ENCODE measurements at regions not wholly inside any gene's neighbourhood (a gene's known extent, or its start where the extent isn't known, plus 50 kb on each side); places are given as distances from the start of the nearest gene placed in this dataset.

DNA sequence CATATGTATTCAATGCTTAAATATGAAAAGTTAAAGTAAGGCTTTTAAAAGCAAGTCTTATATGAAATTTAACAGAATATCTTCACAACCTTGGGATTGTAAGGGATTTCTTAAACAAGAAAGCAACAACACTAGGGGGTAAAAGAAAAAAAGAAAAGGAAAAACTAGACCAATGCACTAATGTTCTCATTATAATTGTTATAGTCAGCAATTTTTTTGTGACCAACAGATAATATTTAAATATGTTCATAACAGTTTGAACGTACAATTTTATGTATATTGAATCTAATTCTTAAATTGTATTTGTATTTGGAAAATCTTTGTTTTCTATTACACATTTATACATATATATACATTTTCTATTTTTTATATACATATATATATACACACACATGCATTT, 1397.8 kb upstream of the ADGRB3 start:
- intact Hi-C loops (cut with micrococcal nuclease): no loop called here
- Mint-ChIP-seq H3K4me3 (no peak overlapping the region), H3K4me1 (no peaks in the 10 kb centered on the region), H3K9me3 (peaks cover 2% of the 10 kb centered on the region), H3K36me3 (ENCODE audit: low read depth) (no peaks in the 10 kb centered on the region), H3K27me3 (no peaks in the 10 kb centered on the region), H3K27ac (no peak overlapping the region)
- ChIA-PET CTCF (no interaction called here), POLR2A (no interaction called here)
- DNase-seq: no peak
- no peak for ATAC-seq (ENCODE audit: low read depth)
- TF ChIP-seq, protein P1, sequence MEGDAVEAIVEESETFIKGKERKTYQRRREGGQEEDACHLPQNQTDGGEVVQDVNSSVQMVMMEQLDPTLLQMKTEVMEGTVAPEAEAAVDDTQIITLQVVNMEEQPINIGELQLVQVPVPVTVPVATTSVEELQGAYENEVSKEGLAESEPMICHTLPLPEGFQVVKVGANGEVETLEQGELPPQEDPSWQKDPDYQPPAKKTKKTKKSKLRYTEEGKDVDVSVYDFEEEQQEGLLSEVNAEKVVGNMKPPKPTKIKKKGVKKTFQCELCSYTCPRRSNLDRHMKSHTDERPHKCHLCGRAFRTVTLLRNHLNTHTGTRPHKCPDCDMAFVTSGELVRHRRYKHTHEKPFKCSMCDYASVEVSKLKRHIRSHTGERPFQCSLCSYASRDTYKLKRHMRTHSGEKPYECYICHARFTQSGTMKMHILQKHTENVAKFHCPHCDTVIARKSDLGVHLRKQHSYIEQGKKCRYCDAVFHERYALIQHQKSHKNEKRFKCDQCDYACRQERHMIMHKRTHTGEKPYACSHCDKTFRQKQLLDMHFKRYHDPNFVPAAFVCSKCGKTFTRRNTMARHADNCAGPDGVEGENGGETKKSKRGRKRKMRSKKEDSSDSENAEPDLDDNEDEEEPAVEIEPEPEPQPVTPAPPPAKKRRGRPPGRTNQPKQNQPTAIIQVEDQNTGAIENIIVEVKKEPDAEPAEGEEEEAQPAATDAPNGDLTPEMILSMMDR (IDR thresholded peaks at IDR 0.05): no peak

DNA sequence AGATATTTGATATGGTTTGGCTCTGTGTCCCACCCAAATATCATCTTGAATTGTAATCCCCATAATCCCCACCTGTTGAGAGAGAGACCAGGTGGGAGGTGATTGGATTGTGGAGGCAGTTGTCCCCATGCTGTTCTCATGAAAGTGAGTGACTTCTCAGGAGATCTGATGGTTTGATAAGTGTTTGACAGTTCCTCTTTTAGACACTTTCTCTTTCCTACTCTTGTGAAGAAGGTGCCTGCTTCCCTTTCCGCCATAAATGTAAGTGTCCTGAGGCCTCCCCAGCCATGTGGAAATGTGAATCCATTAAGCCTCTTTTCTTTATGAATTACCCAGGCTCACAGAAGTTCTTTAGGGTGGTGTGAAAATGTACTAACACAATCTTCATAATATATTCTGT, 1404.0 kb upstream of the ADGRB3 start:
- TF ChIP-seq, protein P1 (IDR thresholded peaks at IDR 0.05): no peak
- H3K4me1 Mint-ChIP-seq: no peaks in the 10 kb centered on the region
- no peaks in the 10 kb centered on the region for H3K36me3 Mint-ChIP-seq (ENCODE audit: low read depth)

DNA sequence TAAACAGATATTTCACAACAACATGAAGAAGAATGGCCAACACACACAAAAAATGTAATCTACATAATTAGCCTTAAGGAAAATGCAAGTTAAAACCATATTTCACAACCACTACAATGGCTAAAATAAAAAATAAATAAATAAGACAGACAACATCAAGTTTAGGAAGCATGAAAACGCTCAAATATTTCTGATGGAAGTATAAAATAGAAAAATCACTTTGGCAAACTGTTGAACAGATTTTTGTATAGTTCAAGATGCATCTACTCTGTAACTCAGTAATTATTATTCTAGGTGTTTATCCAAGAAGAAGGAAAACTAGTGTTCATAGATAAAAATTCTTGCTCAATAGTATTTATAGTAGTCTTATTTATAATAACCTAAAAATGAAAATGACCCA, 1410.1 kb upstream of the ADGRB3 start:
- no peaks in the 10 kb centered on the region for H3K27me3 Mint-ChIP-seq
- no peak overlapping the region for H3K27ac Mint-ChIP-seq
- no peak overlapping the region for H3K4me3 Mint-ChIP-seq
- no peaks in the 10 kb centered on the region for H3K4me1 Mint-ChIP-seq
- peaks cover 12% of the 10 kb centered on the region for H3K9me3 Mint-ChIP-seq
- ChIA-PET POLR2A (no interaction called here), CTCF (no interaction called here)
- no peak for ATAC-seq (ENCODE audit: low read depth)
- intact Hi-C loops (cut with micrococcal nuclease): no loop called here
- DNase-seq: no peak
- TF ChIP-seq, protein P1 (IDR thresholded peaks at IDR 0.05): no peak
- H3K36me3 Mint-ChIP-seq (ENCODE audit: low read depth): no peaks in the 10 kb centered on the region

More for the DNA sequence above, 1404.0 kb upstream of the ADGRB3 start:
- Mint-ChIP-seq H3K27me3 (no peaks in the 10 kb centered on the region), H3K27ac (no peak overlapping the region), H3K4me3 (no peak overlapping the region), H3K9me3 (peaks cover 3% of the 10 kb centered on the region)
- ATAC-seq (ENCODE audit: low read depth): no peak
- no peak for DNase-seq
- intact Hi-C loops (cut with micrococcal nuclease): no loop called here
- POLR2A ChIA-PET: no interaction called here
- CTCF ChIA-PET: no interaction called here

DNA sequence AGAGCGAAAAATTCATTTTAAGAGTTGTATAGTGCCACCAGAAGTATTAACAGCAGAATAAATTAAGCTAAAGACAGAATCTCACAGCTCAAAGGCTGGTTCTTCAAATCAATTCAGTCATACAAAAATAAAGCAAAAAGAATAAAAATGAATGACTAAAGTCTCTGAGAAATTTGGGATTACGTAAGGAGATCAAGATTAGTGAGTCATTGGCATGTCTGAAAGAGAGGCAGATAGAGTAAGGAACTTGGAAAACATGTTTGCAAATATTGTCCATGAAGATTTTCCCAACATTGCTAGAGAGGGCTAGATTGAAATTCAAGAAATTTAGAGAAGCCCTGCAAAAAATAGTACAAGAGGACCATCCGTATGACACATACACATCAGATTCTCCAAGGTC, 1413.9 kb upstream of the ADGRB3 start:
- Mint-ChIP-seq H3K9me3 (peaks cover 11% of the 10 kb centered on the region), H3K4me3 (no peak overlapping the region), H3K27ac (no peak overlapping the region), H3K36me3 (ENCODE audit: low read depth) (no peaks in the 10 kb centered on the region), H3K4me1 (no peaks in the 10 kb centered on the region), H3K27me3 (no peaks in the 10 kb centered on the region)
- intact Hi-C loops (cut with micrococcal nuclease): no loop called here
- TF ChIP-seq, protein P1 (IDR thresholded peaks at IDR 0.05): no peak
- no peak for DNase-seq
- no peak for ATAC-seq (ENCODE audit: low read depth)
- CTCF ChIA-PET: no interaction called here
- POLR2A ChIA-PET: no interaction called here

DNA sequence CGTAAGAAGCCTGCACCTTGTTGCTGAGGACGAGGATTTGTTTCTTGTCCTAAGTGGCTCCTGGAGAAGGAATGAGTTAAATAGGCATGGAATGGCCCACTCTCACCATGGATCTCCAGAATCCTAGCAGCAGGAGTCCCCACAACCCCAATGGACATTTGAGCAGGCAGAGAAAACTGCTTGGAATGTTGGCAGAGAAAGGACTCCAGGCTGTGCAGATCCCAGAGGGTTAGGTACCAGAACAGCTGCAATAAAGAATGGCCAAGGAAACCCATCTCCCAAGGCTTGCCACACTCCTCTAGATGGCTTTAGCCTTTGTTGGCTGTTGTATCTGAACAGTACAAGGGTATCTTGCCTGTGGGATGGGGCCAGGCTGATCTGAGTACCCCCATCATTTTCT, 1415.7 kb upstream of the ADGRB3 start:
- intact Hi-C loops (cut with micrococcal nuclease): no loop called here
- Mint-ChIP-seq H3K27me3 (no peaks in the 10 kb centered on the region), H3K27ac (no peak overlapping the region), H3K36me3 (ENCODE audit: low read depth) (no peaks in the 10 kb centered on the region), H3K9me3 (peaks cover 11% of the 10 kb centered on the region), H3K4me3 (no peak overlapping the region), H3K4me1 (no peaks in the 10 kb centered on the region)
- no peak for DNase-seq
- ChIA-PET CTCF (no interaction called here), POLR2A (no interaction called here)
- no peak for ATAC-seq (ENCODE audit: low read depth)
- TF ChIP-seq, protein P1 (IDR thresholded peaks at IDR 0.05): no peak

Measured in activated B cell treated with CpG ODN at 0.5 μM for 24 hours (primary cell).